MM.1S (cell line): ENCODE measurements at regions not wholly inside any gene's neighbourhood (a gene's known extent, or its start where the extent isn't known, plus 50 kb on each side); places are given as distances from the start of the nearest gene placed in this dataset.

ENCODE experiments used
- CTCF ChIP-seq: fragments of 300-600 bp; sonication (generic); IDR thresholded peaks from 2 replicates; pipeline ENCODE4 v1.5.1; 2016; ENCODE audit warnings: antibody characterized with exemption, low read length, mixed read lengths
- EZH2 ChIP-seq: fragments of 300-600 bp; sonication (generic); optimal IDR thresholded peaks from 2 replicates; pipeline ENCODE3; 2017; ENCODE audit warnings: low read depth, mild to moderate bottlenecking, antibody characterized with exemption, low read length, mixed read lengths

DNA sequence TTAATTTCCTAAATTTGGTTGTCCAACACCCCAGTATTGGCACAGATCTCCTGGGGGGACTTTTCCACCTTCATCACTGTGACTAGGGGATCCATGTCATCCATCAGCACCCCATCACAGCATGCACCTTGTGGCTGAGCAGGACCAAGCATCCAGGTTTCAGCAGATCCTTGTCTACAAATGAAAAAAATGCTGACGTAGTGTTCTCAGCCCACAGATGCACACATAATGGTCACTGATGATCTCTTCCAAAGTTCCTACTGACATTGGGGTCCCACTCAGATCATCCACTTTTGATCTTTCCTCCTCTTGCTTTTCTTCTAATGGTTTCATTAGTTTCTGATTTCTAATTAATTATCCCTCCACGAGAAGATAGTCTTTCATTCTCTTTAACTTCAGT is 373.1 kb downstream of the TBX15 start:
- TF ChIP-seq CTCF (no peak), EZH2 (no peak)
